SK-N-SH (cell line): ENCODE measurements at regions not wholly inside any gene's neighbourhood (a gene's known extent, or its start where the extent isn't known, plus 50 kb on each side); places are given as distances from the start of the nearest gene placed in this dataset.

ENCODE experiments used
- CTCF ChIA-PET: fragments of 300-600, 350-600 bp; formaldehyde crosslinking; extraction: SDS; loops from one replicate; lab custom pipeline; 2021; lab: Yijun Ruan, JAX
- POLR2A ChIA-PET: fragments of 350-600 bp; sonication (Branson Sonifier 250); formaldehyde crosslinking; extraction: SDS; loops from one replicate; lab custom pipeline; 2020; ENCODE audit warnings: antibody characterized with exemption, inconsistent platforms; lab: Yijun Ruan, JAX
- DNase-seq: peaks from one replicate; pipeline ENCODE4 v3.0.0; 2012
- H2AFZ ChIP-seq: fragments of 200-600 bp; sonication (generic); 2 replicates; pipeline ENCODE4 v1.8.1; 2016; ENCODE audit warnings: antibody characterized with exemption, mild to moderate bottlenecking, low read depth
- H3F3A ChIP-seq: fragments of 200-600 bp; sonication (generic); replicated peaks from 2 replicates; pipeline ENCODE3; 2016; ENCODE audit warnings: antibody characterized with exemption, mild to moderate bottlenecking; ENCODE audit not compliant: insufficient read depth
- H3K27ac ChIP-seq, 2 experiments: fragments of 200-500 bp in 1 of 2; fragments of 200-600 bp in 1 of 2; sonication (Bioruptor generic) in 1 of 2; sonication (generic), shearing (Covaris generic) in 1 of 2; 2 replicates each; pipeline versions ENCODE4 v1.5.1 to v1.6.1; 2014 to 2016; ENCODE audit warnings: low read depth in 2 of 2, inconsistent platforms in 1 of 2, low read length in 1 of 2, mild to moderate bottlenecking in 1 of 2, mixed read lengths in 1 of 2
- H3K27me3 ChIP-seq: fragments of 200-600 bp; sonication (generic), shearing (Covaris generic); 2 replicates; pipeline ENCODE4 v1.6.1; 2016; ENCODE audit warnings: mixed run types; ENCODE audit not compliant: insufficient read depth
- H3K36me3 ChIP-seq, 2 experiments: fragments of 200-500 bp in 1 of 2; fragments of 200-600 bp in 1 of 2; sonication (Bioruptor generic) in 1 of 2; sonication (generic) in 1 of 2; replicated peaks in 1 of 2; 2 replicates each; pipeline versions ENCODE3 to v1.5.1; 2014 to 2016; ENCODE audit warnings: low read length in 1 of 2, mild to moderate bottlenecking in 1 of 2; ENCODE audit not compliant: insufficient read depth in 2 of 2, control insufficient read depth in 1 of 2
- H3K4me1 ChIP-seq, 2 experiments: fragments of 200-500 bp in 1 of 2; fragments of 200-600 bp in 1 of 2; sonication (Bioruptor generic) in 1 of 2; sonication (generic), shearing (Covaris generic) in 1 of 2; 2 replicates each; pipeline versions ENCODE4 v1.5.1 to v1.6.1; 2014 to 2016; ENCODE audit warnings: low read depth in 1 of 2, low read length in 1 of 2, mixed run types in 1 of 2; ENCODE audit not compliant: insufficient read depth in 2 of 2, control insufficient read depth in 1 of 2
- H3K4me2 ChIP-seq: fragments of 200-600 bp; sonication (generic), shearing (Covaris generic); 2 replicates; pipeline ENCODE4 v1.6.1; 2017; ENCODE audit warnings: mixed run types
- H3K4me3 ChIP-seq, 2 experiments: fragments of 200-500 bp in 1 of 2; fragments of 200-600 bp in 1 of 2; sonication (Bioruptor generic) in 1 of 2; sonication (generic), shearing (Covaris generic) in 1 of 2; 2 replicates each; pipeline versions ENCODE4 v1.5.1 to v1.8.1; 2014 to 2016; ENCODE audit warnings: low read depth in 2 of 2, inconsistent platforms in 1 of 2, low read length in 1 of 2, mild to moderate bottlenecking in 1 of 2, mixed read lengths in 1 of 2, moderate library complexity in 1 of 2
- H3K79me2 ChIP-seq: fragments of 200-600 bp; sonication (generic); 2 replicates; pipeline ENCODE4 v1.8.1; 2017; ENCODE audit warnings: mild to moderate bottlenecking; ENCODE audit not compliant: insufficient read depth
- H3K9ac ChIP-seq: fragments of 200-600 bp; sonication (generic); 2 replicates; pipeline ENCODE4 v1.6.1; 2017; ENCODE audit warnings: mixed run types
- H3K9me2 ChIP-seq: fragments of 200-600 bp; sonication (generic); 2 replicates; pipeline ENCODE4 v1.6.1; 2017; ENCODE audit warnings: mixed run types
- H3K9me3 ChIP-seq: fragments of 200-600 bp; sonication (generic); 2 replicates; pipeline ENCODE4 v1.6.1; 2017; ENCODE audit warnings: mixed run types, mild to moderate bottlenecking, moderate library complexity
- H4K20me1 ChIP-seq: fragments of 200-600 bp; sonication (generic); 2 replicates; pipeline ENCODE4 v1.6.1; 2017; ENCODE audit warnings: mild to moderate bottlenecking, mixed run types; ENCODE audit not compliant: insufficient read depth
- ELF1 ChIP-seq: IDR thresholded peaks from 2 replicates; pipeline ENCODE4 v1.4.0; 2012
- EZH2phosphoT487 ChIP-seq: fragments of 200-600 bp; sonication (generic); IDR thresholded peaks from 2 replicates; pipeline ENCODE4 v1.6.1; 2017; ENCODE audit warnings: low read depth, mixed run types, mild to moderate bottlenecking, antibody characterized with exemption, moderate library complexity, borderline replicate concordance
- FOXM1 ChIP-seq: IDR thresholded peaks from 2 replicates; pipeline ENCODE4 v1.4.0; 2012; ENCODE audit warnings: low read depth, mild to moderate bottlenecking
- JUND ChIP-seq: IDR thresholded peaks from 2 replicates; pipeline ENCODE4 v1.4.0; 2012
- NFIC ChIP-seq: IDR thresholded peaks from 2 replicates; pipeline ENCODE4 v1.4.0; 2012; ENCODE audit warnings: borderline replicate concordance
- NRF1 ChIP-seq: IDR thresholded peaks from 2 replicates; pipeline ENCODE4 v1.6.1; 2012; ENCODE audit warnings: low read depth, mild to moderate bottlenecking, low read length
- RFX5 ChIP-seq: IDR thresholded peaks from 2 replicates; pipeline ENCODE4 v1.6.1; 2012; ENCODE audit warnings: mild to moderate bottlenecking, improper control_type of control experiment, low read length
- RXRA ChIP-seq: IDR thresholded peaks from 2 replicates; pipeline ENCODE4 v1.4.0; 2012; ENCODE audit warnings: low read depth, mild to moderate bottlenecking, borderline replicate concordance
- SIN3A ChIP-seq: IDR thresholded peaks from 2 replicates; pipeline ENCODE4 v1.6.1; 2012; ENCODE audit warnings: low read depth, mild to moderate bottlenecking, low read length, moderate library complexity, borderline replicate concordance
- SMC3 ChIP-seq: IDR thresholded peaks from 2 replicates; pipeline ENCODE4 v1.6.1; 2012; ENCODE audit warnings: low read depth, low read length, improper control_type of control experiment
- TAF1 ChIP-seq: IDR thresholded peaks from 2 replicates; pipeline ENCODE4 v1.6.1; 2012; ENCODE audit warnings: low read depth, mild to moderate bottlenecking, low read length, moderate library complexity, borderline replicate concordance
- TCF12 ChIP-seq: IDR thresholded peaks from 2 replicates; pipeline ENCODE4 v1.4.0; 2012
- YY1 ChIP-seq: IDR thresholded peaks from 2 replicates; pipeline ENCODE4 v1.4.0; 2012; ENCODE audit warnings: low read depth, mild to moderate bottlenecking
- WGBS: methylation state at CpG from one replicate; pipeline ENCODE4 v1.1.6; 2017; ENCODE audit warnings: low lambda C conversion rate; 5-methylcytosine and 5-hydroxymethylcytosine counted together
- TF ChIP-seq, protein P1 (sequence below): IDR thresholded peaks from 2 replicates; pipeline ENCODE4; 2012
- TF ChIP-seq, protein P2 (sequence below): fragments of 150-350 bp; IDR thresholded peaks from 2 replicates; pipeline ENCODE4 v1.6.1; 2017; ENCODE audit warnings: antibody characterized with exemption, low read length, low read depth, borderline replicate concordance
- TF ChIP-seq, protein P3 (sequence below): IDR thresholded peaks from 2 replicates; pipeline ENCODE4 v1.4.0; 2012; ENCODE audit warnings: low read depth, borderline replicate concordance
- TF ChIP-seq, protein P4 (sequence below): fragments of 200-600 bp; sonication (generic); IDR thresholded peaks from 2 replicates; pipeline ENCODE4 v1.6.1; 2017; ENCODE audit warnings: antibody characterized with exemption, mild to moderate bottlenecking, moderate library complexity

DNA sequence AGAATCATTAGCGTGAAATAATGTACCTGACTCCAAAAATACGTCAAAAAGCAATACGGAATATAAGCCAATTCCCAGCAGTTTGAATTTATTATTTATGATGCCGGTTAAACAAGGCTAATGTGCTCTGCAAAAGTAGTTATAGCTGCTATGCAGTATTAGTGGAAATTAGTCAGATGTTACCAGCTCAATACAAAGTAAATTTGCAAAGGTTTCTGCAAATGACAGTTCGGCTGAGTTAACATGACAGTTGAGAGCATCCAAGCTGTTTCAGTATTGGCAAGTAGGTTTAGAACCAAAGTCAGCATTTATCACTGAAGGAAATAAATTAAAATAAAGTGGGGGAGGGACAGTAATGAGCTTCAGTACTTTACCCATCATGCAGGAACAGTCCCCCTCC lies 1665.8 kb upstream of the FLRT2 start:
- 32% methylated on average over 5 of the region's 5 CpGs for WGBS

More for the DNA sequence above, 1665.8 kb upstream of the FLRT2 start:
- H2AFZ ChIP-seq: no peak overlapping the region
- POLR2A ChIA-PET: no interaction called here
- H3K4me3 ChIP-seq: no peak overlapping the region
- H3K4me2 ChIP-seq: no peak overlapping the region
- H3K27ac ChIP-seq: no peak overlapping the region
- H3K4me1 ChIP-seq: no peaks in the 10 kb centered on the region; a peak in 1 of 4 replicates
- no peaks in the 10 kb centered on the region for H3K79me2 ChIP-seq
- no peaks in the 10 kb centered on the region for H3K27me3 ChIP-seq
- no peaks in the 10 kb centered on the region for H4K20me1 ChIP-seq
- CTCF ChIA-PET: interaction anchor here (0.7 to 0.9 kb wide), 2 partner anchors 11 to 19 kb away, joined by 3 read pairs; no protein-coding TSS in a partner anchor
- no peaks in the 10 kb centered on the region for H3K9me2 ChIP-seq
- H3K9ac ChIP-seq: no peak overlapping the region
- DNase-seq: no peak
- no peaks in the 10 kb centered on the region for H3K9me3 ChIP-seq
- no peaks in the 10 kb centered on the region for H3K36me3 ChIP-seq
- H3F3A ChIP-seq: no peaks in the 10 kb centered on the region
- no peak for TF ChIP-seq FOXM1
- TF ChIP-seq RFX5: no peak
- no peak for TF ChIP-seq SIN3A
- TF ChIP-seq, protein P1, sequence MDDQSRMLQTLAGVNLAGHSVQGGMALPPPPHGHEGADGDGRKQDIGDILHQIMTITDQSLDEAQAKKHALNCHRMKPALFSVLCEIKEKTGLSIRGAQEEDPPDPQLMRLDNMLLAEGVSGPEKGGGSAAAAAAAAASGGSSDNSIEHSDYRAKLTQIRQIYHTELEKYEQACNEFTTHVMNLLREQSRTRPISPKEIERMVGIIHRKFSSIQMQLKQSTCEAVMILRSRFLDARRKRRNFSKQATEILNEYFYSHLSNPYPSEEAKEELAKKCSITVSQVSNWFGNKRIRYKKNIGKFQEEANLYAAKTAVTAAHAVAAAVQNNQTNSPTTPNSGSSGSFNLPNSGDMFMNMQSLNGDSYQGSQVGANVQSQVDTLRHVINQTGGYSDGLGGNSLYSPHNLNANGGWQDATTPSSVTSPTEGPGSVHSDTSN: no peak
- TF ChIP-seq NFIC: no peak
- TF ChIP-seq JUND: no peak
- TF ChIP-seq, protein P2, sequence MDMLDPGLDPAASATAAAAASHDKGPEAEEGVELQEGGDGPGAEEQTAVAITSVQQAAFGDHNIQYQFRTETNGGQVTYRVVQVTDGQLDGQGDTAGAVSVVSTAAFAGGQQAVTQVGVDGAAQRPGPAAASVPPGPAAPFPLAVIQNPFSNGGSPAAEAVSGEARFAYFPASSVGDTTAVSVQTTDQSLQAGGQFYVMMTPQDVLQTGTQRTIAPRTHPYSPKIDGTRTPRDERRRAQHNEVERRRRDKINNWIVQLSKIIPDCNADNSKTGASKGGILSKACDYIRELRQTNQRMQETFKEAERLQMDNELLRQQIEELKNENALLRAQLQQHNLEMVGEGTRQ: no peak
- TF ChIP-seq ELF1: no peak
- TF ChIP-seq EZH2phosphoT487: no peak
- TF ChIP-seq, protein P3, sequence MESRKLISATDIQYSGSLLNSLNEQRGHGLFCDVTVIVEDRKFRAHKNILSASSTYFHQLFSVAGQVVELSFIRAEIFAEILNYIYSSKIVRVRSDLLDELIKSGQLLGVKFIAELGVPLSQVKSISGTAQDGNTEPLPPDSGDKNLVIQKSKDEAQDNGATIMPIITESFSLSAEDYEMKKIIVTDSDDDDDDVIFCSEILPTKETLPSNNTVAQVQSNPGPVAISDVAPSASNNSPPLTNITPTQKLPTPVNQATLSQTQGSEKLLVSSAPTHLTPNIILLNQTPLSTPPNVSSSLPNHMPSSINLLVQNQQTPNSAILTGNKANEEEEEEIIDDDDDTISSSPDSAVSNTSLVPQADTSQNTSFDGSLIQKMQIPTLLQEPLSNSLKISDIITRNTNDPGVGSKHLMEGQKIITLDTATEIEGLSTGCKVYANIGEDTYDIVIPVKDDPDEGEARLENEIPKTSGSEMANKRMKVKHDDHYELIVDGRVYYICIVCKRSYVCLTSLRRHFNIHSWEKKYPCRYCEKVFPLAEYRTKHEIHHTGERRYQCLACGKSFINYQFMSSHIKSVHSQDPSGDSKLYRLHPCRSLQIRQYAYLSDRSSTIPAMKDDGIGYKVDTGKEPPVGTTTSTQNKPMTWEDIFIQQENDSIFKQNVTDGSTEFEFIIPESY: no peak
- no peak for TF ChIP-seq TAF1
- TF ChIP-seq, protein P4, sequence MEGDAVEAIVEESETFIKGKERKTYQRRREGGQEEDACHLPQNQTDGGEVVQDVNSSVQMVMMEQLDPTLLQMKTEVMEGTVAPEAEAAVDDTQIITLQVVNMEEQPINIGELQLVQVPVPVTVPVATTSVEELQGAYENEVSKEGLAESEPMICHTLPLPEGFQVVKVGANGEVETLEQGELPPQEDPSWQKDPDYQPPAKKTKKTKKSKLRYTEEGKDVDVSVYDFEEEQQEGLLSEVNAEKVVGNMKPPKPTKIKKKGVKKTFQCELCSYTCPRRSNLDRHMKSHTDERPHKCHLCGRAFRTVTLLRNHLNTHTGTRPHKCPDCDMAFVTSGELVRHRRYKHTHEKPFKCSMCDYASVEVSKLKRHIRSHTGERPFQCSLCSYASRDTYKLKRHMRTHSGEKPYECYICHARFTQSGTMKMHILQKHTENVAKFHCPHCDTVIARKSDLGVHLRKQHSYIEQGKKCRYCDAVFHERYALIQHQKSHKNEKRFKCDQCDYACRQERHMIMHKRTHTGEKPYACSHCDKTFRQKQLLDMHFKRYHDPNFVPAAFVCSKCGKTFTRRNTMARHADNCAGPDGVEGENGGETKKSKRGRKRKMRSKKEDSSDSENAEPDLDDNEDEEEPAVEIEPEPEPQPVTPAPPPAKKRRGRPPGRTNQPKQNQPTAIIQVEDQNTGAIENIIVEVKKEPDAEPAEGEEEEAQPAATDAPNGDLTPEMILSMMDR: no peak
- no peak for TF ChIP-seq TCF12
- no peak for TF ChIP-seq RXRA
- no peak for TF ChIP-seq SMC3
- no peak for TF ChIP-seq YY1
- TF ChIP-seq NRF1: no peak
